Esophagus (tissue), 2 donors: ENCODE measurements at regions not wholly inside any gene's neighbourhood (a gene's known extent, or its start where the extent isn't known, plus 50 kb on each side); places are given as distances from the start of the nearest gene placed in this dataset.

Experiments
- H3K27ac ChIP-seq, 2 donors: one replicate each; pipeline ENCODE4 v1.5.1; 2013; ENCODE audit warnings: low read depth in 2 of 2, mild to moderate bottlenecking in 2 of 2, inconsistent platforms in 1 of 2, low read length in 1 of 2, moderate library complexity in 1 of 2
- H3K27me3 ChIP-seq, 2 donors: one replicate each; pipeline ENCODE4 v1.6.1; 2013; ENCODE audit warnings: low read length in 2 of 2, control low read depth in 1 of 2, mild to moderate bottlenecking in 1 of 2; ENCODE audit not compliant: insufficient read depth in 2 of 2, control insufficient read depth in 1 of 2
- H3K36me3 ChIP-seq, 2 donors: one replicate each; pipeline ENCODE4 v1.6.1; 2013; ENCODE audit warnings: low read length in 1 of 2; ENCODE audit not compliant: control insufficient read depth in 2 of 2, insufficient read depth in 2 of 2
- H3K4me1 ChIP-seq, 2 donors: one replicate each; pipeline ENCODE4 v1.6.1; 2013; ENCODE audit warnings: low read length in 1 of 2; ENCODE audit not compliant: control insufficient read depth in 2 of 2, insufficient read depth in 2 of 2
- H3K4me3 ChIP-seq, 2 donors: one replicate each; pipeline ENCODE4 v1.5.1; 2013; ENCODE audit warnings: low read length in 2 of 2, mild to moderate bottlenecking in 2 of 2, low read depth in 1 of 2, moderate library complexity in 1 of 2
- H3K9me3 ChIP-seq, 2 donors: one replicate each; pipeline ENCODE4 v1.6.1; 2013; ENCODE audit warnings: mild to moderate bottlenecking in 2 of 2, low read depth in 1 of 2, low read length in 1 of 2, moderate library complexity in 1 of 2; ENCODE audit not compliant: control insufficient read depth in 2 of 2, insufficient read depth in 1 of 2
- WGBS, 2 donors: extraction: QIAGEN DNeasy Blood & Tissue Kit; methylation state at CpG; one replicate each; pipeline ENCODE4 v1.1.7; 2013; 5-methylcytosine and 5-hydroxymethylcytosine counted together
- donor health status: healthy with polysubstance abuse.
- donor health status: Bipolar disorder and iron deficiency.

DNA sequence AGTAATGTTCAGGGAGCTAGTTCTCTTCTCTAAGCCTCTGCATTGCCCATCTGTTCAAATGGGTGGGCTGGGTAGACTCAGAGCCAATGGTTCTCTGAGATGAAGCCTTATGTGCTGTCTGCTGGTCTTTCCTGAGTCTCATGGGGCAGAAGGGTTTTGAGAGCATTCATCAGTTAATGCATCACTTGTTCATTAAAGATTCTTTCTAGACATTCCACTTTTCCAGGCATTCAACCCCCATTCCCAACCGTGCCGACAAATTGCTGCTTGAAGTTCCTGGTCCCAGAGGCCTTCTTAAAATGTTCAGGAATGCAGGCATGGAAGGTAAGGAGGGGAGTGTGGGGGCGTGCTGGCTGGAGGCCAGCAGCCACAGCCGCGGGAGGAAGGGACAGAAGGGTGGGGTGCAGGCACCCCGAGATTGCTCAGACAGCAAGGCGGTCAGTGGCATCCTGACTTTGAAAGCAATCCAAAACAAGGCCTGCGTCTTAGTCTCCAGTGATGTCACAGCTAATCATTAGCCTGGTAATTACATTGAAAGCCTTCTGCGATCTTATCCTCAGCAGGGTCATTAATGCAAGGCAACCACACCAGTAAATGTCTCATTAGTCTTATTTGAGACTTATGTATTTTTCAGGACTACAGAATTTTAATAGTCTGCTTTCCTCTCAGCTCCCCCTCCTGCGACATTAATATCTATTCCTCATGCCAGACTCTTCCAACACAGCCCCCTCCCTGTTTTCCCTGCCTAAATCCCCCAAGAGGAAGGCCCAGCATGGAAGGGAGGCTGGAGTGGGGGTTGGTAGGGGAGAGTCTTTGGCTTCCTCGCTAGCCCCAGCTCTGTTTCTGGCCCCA lies 328.8 kb downstream of the MIAT start:
- WGBS, 2 donors, result 40 to 48% methylated on average over 10 to 11 of the region's 11 CpGs
- Histone ChIP-seq H3K4me1 (no peaks in the 10 kb centered on the region), H3K27ac (no peak overlapping the region), H3K36me3 (no peaks in the 10 kb centered on the region), H3K4me3 (no peak overlapping the region), H3K27me3 (no peaks in the 10 kb centered on the region), H3K9me3 (no peaks in the 10 kb centered on the region)

DNA sequence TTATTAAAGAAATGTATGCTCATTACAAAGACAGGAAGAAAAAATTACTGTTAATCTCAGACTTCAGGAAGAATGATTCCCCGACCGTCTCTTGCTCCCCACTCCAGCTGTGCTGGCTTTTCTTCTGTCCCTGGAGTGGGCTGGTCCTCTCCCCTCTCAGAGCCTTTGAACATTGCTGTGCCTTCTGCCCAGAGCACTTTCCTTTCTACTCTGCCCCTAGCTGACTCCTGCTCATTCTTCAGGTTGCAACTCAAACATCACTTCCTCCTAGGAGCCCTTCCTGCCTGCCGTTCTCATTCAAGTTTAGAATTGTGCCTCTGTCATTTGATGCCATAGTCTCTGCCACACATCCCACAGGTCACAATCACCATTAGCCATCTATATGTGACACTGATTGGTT lies 329.5 kb downstream of the MIAT start:
- Histone ChIP-seq H3K4me3 (no peak overlapping the region), H3K4me1 (no peaks in the 10 kb centered on the region), H3K36me3 (no peaks in the 10 kb centered on the region), H3K9me3 (no peaks in the 10 kb centered on the region), H3K27ac (no peak overlapping the region), H3K27me3 (no peaks in the 10 kb centered on the region)
- WGBS, 2 donors, result 46 to 49% methylated on average over 3 of the region's 3 CpGs

DNA sequence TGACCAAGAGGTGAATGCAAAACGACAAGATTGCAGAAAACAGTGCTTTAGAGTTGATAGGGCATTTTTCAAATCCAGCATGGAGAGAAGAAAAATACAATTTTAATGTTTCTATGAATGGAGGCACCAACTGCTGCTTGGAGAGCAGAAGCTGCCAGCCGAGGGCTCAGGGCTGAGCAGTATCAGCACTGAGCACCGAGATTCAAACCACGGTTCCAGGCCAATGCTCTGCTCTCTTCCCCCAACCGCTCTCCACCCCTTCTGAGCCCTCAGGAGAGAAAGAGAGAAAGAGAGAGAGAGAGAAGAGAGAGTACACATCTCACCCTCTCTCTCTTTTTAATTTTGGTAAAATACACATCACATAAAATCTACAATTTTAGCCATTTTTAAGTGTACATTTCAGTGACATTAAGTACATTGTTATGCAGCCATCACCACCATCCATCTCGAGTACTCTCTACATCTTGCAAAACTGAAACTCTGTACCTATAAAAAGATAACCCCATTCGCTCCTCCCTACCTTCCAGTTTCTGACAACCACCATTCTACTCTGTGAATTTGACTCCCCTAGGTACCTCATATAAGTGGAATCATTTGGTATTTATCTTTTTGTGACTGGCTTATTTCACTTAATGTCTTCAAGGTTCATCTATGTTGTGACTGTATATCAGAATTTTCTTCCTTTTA lies 333.3 kb downstream of the MIAT start:
- H3K4me3 ChIP-seq, result no peak overlapping the region

DNA sequence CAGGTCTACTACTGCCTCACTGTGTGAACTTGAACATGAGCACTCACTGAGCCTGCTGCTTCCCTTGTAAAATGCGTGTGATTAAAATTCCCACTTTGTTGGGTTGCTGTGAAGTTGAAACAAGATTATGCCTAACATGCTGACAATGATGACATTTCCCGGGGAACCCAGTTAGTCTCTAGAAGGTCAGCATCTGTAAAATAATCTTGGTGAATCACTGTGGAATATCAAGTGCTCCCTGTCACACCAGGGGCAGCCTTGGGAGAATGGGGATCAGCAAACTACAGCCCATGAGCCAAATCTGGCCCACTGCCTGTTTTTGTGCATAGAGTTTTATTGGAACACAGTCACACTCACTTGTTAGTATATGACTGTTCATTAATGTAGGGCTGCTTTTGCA lies 335.2 kb downstream of the MIAT start:
- 81 to 88% methylated on average over 2 of the region's 2 CpGs for WGBS, 2 donors
- no peaks in the 10 kb centered on the region for H3K27me3 ChIP-seq
- H3K4me1 ChIP-seq, result no peaks in the 10 kb centered on the region
- H3K27ac ChIP-seq, result no peak overlapping the region
- H3K9me3 ChIP-seq, result peaks cover 0 to 3% of the 10 kb centered on the region in 2 donors
- no peaks in the 10 kb centered on the region for H3K36me3 ChIP-seq
- no peak overlapping the region for H3K4me3 ChIP-seq

More for the DNA sequence above, 333.3 kb downstream of the MIAT start:
- no peak overlapping the region for H3K27ac ChIP-seq
- WGBS, 2 donors, result 76 to 80% methylated on average over 7 of the region's 7 CpGs
- no peaks in the 10 kb centered on the region for H3K4me1 ChIP-seq
- H3K36me3 ChIP-seq, result no peaks in the 10 kb centered on the region
- H3K27me3 ChIP-seq, result no peaks in the 10 kb centered on the region
- peaks cover 0 to 3% of the 10 kb centered on the region in 2 donors for H3K9me3 ChIP-seq

DNA sequence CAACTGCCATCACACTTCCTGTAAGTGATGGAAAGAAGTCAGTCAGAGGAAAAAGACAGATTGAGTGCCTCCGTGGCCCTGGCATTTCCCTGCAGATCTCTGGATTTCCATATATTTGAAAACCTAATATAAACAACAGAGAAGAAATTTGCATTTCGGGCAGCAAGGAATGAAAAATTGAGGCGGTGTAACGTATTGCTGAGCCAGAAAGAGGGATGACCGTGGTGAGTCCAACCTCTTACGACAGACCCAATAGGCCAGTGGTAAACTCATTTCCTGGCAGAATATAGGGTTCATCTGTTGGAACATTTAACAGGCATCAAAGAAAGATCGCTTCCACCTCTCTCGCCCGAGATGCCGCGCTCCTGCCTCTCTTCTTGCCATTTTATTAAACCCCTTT lies 336.5 kb downstream of the MIAT start:
- Histone ChIP-seq H3K9me3 (peaks cover 0 to 3% of the 10 kb centered on the region in 2 donors), H3K27me3 (no peaks in the 10 kb centered on the region), H3K4me3 (no peak overlapping the region), H3K4me1 (no peaks in the 10 kb centered on the region), H3K36me3 (no peaks in the 10 kb centered on the region), H3K27ac (no peak overlapping the region)
- 90 to 92% methylated on average over 11 of the region's 11 CpGs for WGBS, 2 donors

DNA sequence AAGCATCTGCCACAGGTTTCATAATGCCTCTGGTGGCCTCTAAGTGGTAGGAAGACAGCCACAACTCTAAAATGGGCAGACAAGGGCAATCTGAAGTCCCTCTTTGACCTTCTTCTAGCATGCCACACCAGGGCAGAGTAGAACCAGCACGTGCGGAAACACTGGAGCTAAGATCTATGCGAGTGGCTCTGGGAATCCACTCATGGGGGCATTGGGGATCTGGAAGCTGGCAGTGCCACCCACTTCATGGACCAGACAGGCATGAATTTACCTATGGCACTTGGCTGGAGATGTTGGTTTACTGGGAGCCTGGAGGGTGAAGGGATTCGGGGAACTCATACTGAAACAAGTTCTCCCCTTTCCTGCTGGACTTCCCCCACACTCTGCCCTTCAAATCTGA lies 337.4 kb downstream of the MIAT start:
- Histone ChIP-seq H3K9me3 (peaks cover 0 to 3% of the 10 kb centered on the region in 2 donors), H3K4me3 (no peak overlapping the region), H3K27ac (no peak overlapping the region), H3K4me1 (no peaks in the 10 kb centered on the region), H3K36me3 (no peaks in the 10 kb centered on the region), H3K27me3 (no peaks in the 10 kb centered on the region)
- 93 to 94% methylated on average over 4 of the region's 4 CpGs for WGBS, 2 donors

DNA sequence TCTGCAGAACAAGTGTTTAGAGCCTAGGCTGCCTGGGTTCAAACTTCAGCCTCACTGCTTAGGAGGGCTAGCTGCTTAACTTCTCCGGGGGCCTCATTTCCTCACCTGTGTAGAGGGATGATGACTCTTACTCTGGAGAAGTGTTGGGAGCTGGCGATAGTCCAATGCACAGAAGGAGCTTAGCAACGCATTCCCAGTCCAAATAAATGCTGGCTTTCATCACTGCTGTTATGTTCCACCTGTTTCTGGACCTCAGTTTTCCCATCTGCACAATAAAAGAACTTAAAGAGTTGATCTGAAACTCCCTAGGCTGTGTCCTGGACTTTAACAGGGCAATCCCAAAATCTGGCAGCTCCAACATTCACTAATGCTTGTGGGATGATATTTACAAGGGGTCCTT lies 337.8 kb downstream of the MIAT start:
- WGBS, 2 donors, result 37% methylated on average over 3 of the region's 3 CpGs

DNA sequence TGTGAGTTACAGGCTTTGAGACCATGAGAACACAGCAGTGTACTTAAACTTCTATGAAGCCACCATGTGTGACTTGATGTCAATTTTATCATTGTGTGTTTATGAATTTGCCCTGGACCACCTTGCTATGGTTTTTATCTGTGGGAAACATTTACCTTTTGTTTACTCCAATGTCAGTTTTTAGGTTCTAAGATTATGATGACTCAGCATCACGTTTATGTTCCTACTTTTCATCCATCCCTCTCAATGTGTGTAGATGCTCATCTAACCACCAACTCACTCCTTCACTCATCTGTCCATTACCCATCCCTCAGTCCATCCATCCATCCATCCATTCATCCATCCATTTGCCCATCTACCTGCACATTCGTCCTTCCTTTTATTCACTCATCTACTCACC lies 338.8 kb downstream of the MIAT start:
- Histone ChIP-seq H3K36me3 (no peaks in the 10 kb centered on the region), H3K27ac (no peak overlapping the region), H3K4me3 (no peak overlapping the region), H3K9me3 (peaks cover 0 to 3% of the 10 kb centered on the region in 2 donors), H3K27me3 (no peaks in the 10 kb centered on the region), H3K4me1 (no peaks in the 10 kb centered on the region)
- WGBS, 2 donors, result 68 to 71% methylated on average over 2 of the region's 2 CpGs

More for the DNA sequence above, 337.8 kb downstream of the MIAT start:
- Histone ChIP-seq H3K9me3 (peaks cover 0 to 3% of the 10 kb centered on the region in 2 donors), H3K27me3 (no peaks in the 10 kb centered on the region), H3K27ac (no peak overlapping the region), H3K4me3 (no peak overlapping the region), H3K36me3 (no peaks in the 10 kb centered on the region), H3K4me1 (no peaks in the 10 kb centered on the region)

DNA sequence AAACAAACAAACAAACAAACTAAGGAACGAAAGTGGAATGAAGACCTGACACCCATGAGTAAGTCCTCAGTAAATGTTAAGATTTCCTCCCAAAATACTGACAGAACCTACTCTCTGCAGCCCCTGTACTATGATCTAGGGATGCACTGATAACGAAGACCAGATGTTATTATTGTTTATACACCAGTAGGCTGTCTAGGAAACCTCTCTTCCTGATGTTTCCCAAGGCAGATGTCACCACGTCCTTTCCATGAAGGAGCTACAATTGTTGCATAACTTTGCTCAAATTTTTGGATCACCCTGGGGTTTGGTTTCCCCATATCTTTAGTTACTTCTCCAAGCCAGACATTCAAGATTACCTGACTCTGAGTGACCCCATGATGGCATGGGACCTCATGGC lies 340.7 kb downstream of the MIAT start:
- Histone ChIP-seq H3K27ac (no peak overlapping the region), H3K9me3 (peaks cover 0 to 3% of the 10 kb centered on the region in 2 donors), H3K4me1 (no peaks in the 10 kb centered on the region), H3K4me3 (no peak overlapping the region), H3K27me3 (no peaks in the 10 kb centered on the region), H3K36me3 (no peaks in the 10 kb centered on the region)
- 56 to 59% methylated on average over 3 of the region's 3 CpGs for WGBS, 2 donors
